Colonic mucosa (tissue), 4 donors: ENCODE measurements at regions not wholly inside any gene's neighbourhood (a gene's known extent, or its start where the extent isn't known, plus 50 kb on each side); places are given as distances from the start of the nearest gene placed in this dataset.
A peak's percentile ranks its signal among the peaks of the same experiment; 100 is the strongest.

Source experiments
- DNase-seq: peaks from one replicate; pipeline ENCODE4 v3.0.0-alpha.2; 2020
- H3K27ac ChIP-seq: fragments of 200-600 bp; one replicate; pipeline ENCODE4 v1.8.0; 2021
- H3K27me3 ChIP-seq: fragments of 200-600 bp; one replicate; pipeline ENCODE4 v1.8.0; 2021
- H3K36me3 ChIP-seq: fragments of 200-600 bp; one replicate; pipeline ENCODE4 v1.8.0; 2021
- H3K4me1 ChIP-seq: fragments of 200-600 bp; one replicate; pipeline ENCODE4 v1.8.0; 2021; ENCODE audit warnings: mild to moderate bottlenecking
- H3K4me3 ChIP-seq: fragments of 200-600 bp; one replicate; pipeline ENCODE4 v1.8.0; 2021
- H3K9ac ChIP-seq, 2 donors: one replicate each; pipeline ENCODE4 v1.7.0; 2013; ENCODE audit warnings: control low read depth in 2 of 2, low read depth in 2 of 2, low read length in 2 of 2
- H3K9me3 ChIP-seq: fragments of 200-600 bp; one replicate; pipeline ENCODE4 v1.8.0; 2021
- CTCF ChIP-seq: fragments of 200-600 bp; IDR thresholded peaks from one replicate; pipeline ENCODE4 v1.8.0; 2022; ENCODE audit warnings: antibody characterized with exemption, mild to moderate bottlenecking
- intact Hi-C: fragments of 100-400 bp; cut with DNase I; formaldehyde crosslinking; loops from one replicate; pipeline ENCODE4 v1.14.1; 2022
- donor health status: healthy.
- donor health status: DM: no; HTN: no; CAD: no.
- donor health status: DM: no; HTN: no; CAD: no.

- no peak overlapping the region for H3K9ac ChIP-seq
- no peak overlapping the region for H3K4me3 ChIP-seq
- no peaks in the 10 kb centered on the region for H3K36me3 ChIP-seq
- H3K9me3 ChIP-seq: no peaks in the 10 kb centered on the region
- intact Hi-C loops: loop anchor here (10.0 kb wide), 1 partner anchor 303 kb away; no protein-coding TSS in a partner anchor
- H3K4me1 ChIP-seq: no peaks in the 10 kb centered on the region
- H3K27ac ChIP-seq: no peak overlapping the region
- no peaks in the 10 kb centered on the region for H3K27me3 ChIP-seq
- no peak for DNase-seq
- peak; percentile 22 for TF ChIP-seq CTCF
These were observed 1029.9 kb upstream of the WWC1 start for GRCh38 chr5:167261309-167262100.

GRCh38 chr5:167263185-167263584, 1028.3 kb upstream of the WWC1 start:
- TF ChIP-seq CTCF: no peak
- no peak overlapping the region for H3K4me3 ChIP-seq

GRCh38 chr5:167264348-167264747, 1027.1 kb upstream of the WWC1 start:
- Histone ChIP-seq H3K4me1 (no peaks in the 10 kb centered on the region), H3K9ac (no peak overlapping the region), H3K27me3 (no peaks in the 10 kb centered on the region), H3K27ac (no peak overlapping the region), H3K4me3 (no peak overlapping the region), H3K9me3 (no peaks in the 10 kb centered on the region), H3K36me3 (no peaks in the 10 kb centered on the region)
- TF ChIP-seq CTCF: no peak
- no peak for DNase-seq
- intact Hi-C loops: loop anchor here (10.0 kb wide), 1 partner anchor 300 kb away; no protein-coding TSS in a partner anchor

More at GRCh38 chr5:167263185-167263584, 1028.3 kb upstream of the WWC1 start:
- Histone ChIP-seq H3K27ac (no peak overlapping the region), H3K4me1 (no peaks in the 10 kb centered on the region), H3K9me3 (no peaks in the 10 kb centered on the region), H3K27me3 (no peaks in the 10 kb centered on the region), H3K36me3 (no peaks in the 10 kb centered on the region), H3K9ac (no peak overlapping the region)
- intact Hi-C loops: loop anchor here (10.0 kb wide), 1 partner anchor 302 kb away; no protein-coding TSS in a partner anchor
- DNase-seq: no peak

- intact Hi-C loops: loop anchor here (10.0 kb wide), 1 partner anchor 296 kb away; no protein-coding TSS in a partner anchor
- DNase-seq: no peak
- Histone ChIP-seq H3K27me3 (no peaks in the 10 kb centered on the region), H3K4me3 (no peak overlapping the region), H3K9ac (no peak overlapping the region), H3K9me3 (no peaks in the 10 kb centered on the region), H3K27ac (no peak overlapping the region), H3K36me3 (no peaks in the 10 kb centered on the region), H3K4me1 (no peaks in the 10 kb centered on the region)
- TF ChIP-seq CTCF: no peak
These were observed 1023.1 kb upstream of the WWC1 start for GRCh38 chr5:167268337-167268736.

GRCh38 chr5:167269146-167269545, 1022.3 kb upstream of the WWC1 start:
- Histone ChIP-seq H3K27me3 (no peaks in the 10 kb centered on the region), H3K9me3 (no peaks in the 10 kb centered on the region), H3K4me1 (no peaks in the 10 kb centered on the region), H3K9ac (no peak overlapping the region), H3K27ac (no peak overlapping the region), H3K36me3 (no peaks in the 10 kb centered on the region), H3K4me3 (no peak overlapping the region)
- intact Hi-C loops: loop anchor here (10.0 kb wide), 1 partner anchor 296 kb away; no protein-coding TSS in a partner anchor
- no peak for TF ChIP-seq CTCF
- DNase-seq: no peak
